ENCODE measurements at regions not wholly inside any gene's neighbourhood (a gene's known extent, or its start where the extent isn't known, plus 50 kb on each side); places are given as distances from the start of the nearest gene placed in this dataset.

DNA sequence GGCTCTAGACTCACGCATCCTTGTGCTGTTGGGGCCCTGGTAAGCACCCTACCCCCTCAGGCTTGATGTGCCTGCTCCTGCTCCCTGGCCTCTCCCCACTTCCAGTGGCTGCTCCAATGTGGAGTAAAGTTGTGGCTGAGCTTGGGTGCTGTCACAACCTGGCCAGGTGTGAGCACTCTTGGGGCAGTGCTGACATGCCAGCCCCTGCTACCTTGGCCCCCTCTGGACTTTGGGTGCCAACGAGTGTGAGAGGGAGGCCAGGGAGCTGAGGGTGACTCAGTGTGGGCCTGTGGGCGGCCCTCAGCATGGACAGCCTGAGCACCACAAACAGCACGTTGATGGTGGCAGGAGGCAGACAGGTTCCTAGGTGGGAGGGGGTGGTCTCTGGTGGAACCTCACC, 870.2 kb upstream of the C9orf72 start:
- Histone ChIP-seq H3K9me2 (ENCODE audit: insufficient read depth) (no peaks in the 10 kb centered on the region), H2AFZ (ENCODE audit: low read depth, low read length, poor library complexity, severe bottlenecking) (no peak overlapping the region), H3K4me2 (ENCODE audit: low read length) (no peak overlapping the region), H3K27ac (ENCODE audit: low read depth, low read length) (no peak overlapping the region), H3K4me3 (replicated peaks in 1 of 2; ENCODE audit: low read depth in 1 of 2, low read length in 2 of 2) (no peak overlapping the region), H3K79me2 (ENCODE audit: insufficient read depth, low read length) (no peaks in the 10 kb centered on the region), H3K9me3 (ENCODE audit: control insufficient read depth in 1 of 2, insufficient read depth in 1 of 2, low read depth in 1 of 2, low read length in 2 of 2) (peaks cover 0 to 4% of the 10 kb centered on the region in 2 experiments; a peak in 2 of 4 replicates), H3K27me3 (ENCODE audit: insufficient read depth, low read length) (no peaks in the 10 kb centered on the region), H3K36me3 (ENCODE audit: control insufficient read depth in 1 of 2, insufficient read depth in 2 of 2, low read length in 2 of 2) (no peaks in the 10 kb centered on the region), H3K4me1 (ENCODE audit: control insufficient read depth in 1 of 2, insufficient read depth in 2 of 2, low read length in 2 of 2) (no peaks in the 10 kb centered on the region), H3K9ac (ENCODE audit: low read length) (no peak overlapping the region), H4K20me1 (ENCODE audit: insufficient read depth) (no peaks in the 10 kb centered on the region)
- TF ChIP-seq SIN3A (IDR thresholded peaks at IDR 0.05; ENCODE audit: low read depth) (no peak), SP1 (IDR thresholded peaks at IDR 0.05; ENCODE audit: low read depth) (no peak), EZH2phosphoT487 (IDR thresholded peaks at IDR 0.05; ENCODE audit: borderline replicate concordance) (no peak), ELF1 (IDR thresholded peaks at IDR 0.05; ENCODE audit: borderline replicate concordance, low read depth) (no peak), POLR2AphosphoS5 (IDR thresholded peaks at IDR 0.05; ENCODE audit: low read depth, low read length) (no peak), TCF7L2 (IDR thresholded peaks at IDR 0.05; ENCODE audit: borderline replicate concordance, extremely low read depth, insufficient read depth, insufficient read length) (no peak)
- intact Hi-C loops (cut with micrococcal nuclease), result no loop called here
- RAD21 ChIA-PET (ENCODE audit: low non-redundant PET in 1 of 2, low total read pairs in 2 of 2, uncharacterized antibody in 2 of 2, unreplicated experiment in 2 of 2), result no interaction called here
- no TSS peak for BruUV-seq (replicated peaks)
- CTCF ChIA-PET, result no interaction called here
- ATAC-seq, result no peak
- DNase-seq (ENCODE audit: low read depth, low spot score), result no peak
- POLR2A ChIA-PET, result no interaction called here

DNA sequence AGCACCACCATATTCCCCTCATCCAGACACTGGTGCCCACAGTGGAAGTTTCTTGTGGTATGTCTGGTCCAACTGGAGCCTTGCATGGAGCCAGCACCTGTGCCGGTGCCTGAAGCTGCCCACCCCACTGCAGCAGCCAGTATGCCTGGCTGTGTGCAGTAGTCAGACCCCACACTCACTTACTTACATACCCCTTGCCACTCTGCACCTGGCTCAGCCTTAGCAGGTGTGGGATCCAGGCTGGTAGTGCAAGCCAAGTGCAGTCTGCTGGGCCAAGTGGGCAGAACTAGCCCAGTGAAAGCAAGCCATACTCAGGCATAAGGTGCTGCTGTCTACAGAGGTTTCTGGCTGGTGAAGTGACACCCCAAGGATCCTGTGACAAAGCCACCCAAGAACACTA, 871.4 kb upstream of the C9orf72 start:
- BruUV-seq (replicated peaks), result no TSS peak
- ChIA-PET POLR2A (no interaction called here), CTCF (no interaction called here), RAD21 (ENCODE audit: low non-redundant PET in 1 of 2, low total read pairs in 2 of 2, uncharacterized antibody in 2 of 2, unreplicated experiment in 2 of 2) (no interaction called here)
- H4K20me1 ChIP-seq (ENCODE audit: insufficient read depth), result no peaks in the 10 kb centered on the region
- H3K27ac ChIP-seq (ENCODE audit: low read depth, low read length), result no peak overlapping the region
- no peaks in the 10 kb centered on the region for H3K4me1 ChIP-seq (ENCODE audit: control insufficient read depth in 1 of 2, insufficient read depth in 2 of 2, low read length in 2 of 2)
- no peak for DNase-seq (ENCODE audit: low read depth, low spot score)
- no peak overlapping the region for H3K9ac ChIP-seq (ENCODE audit: low read length)
- intact Hi-C loops (cut with micrococcal nuclease), result no loop called here
- TF ChIP-seq ZNF274 (IDR thresholded peaks at IDR 0.05; ENCODE audit: low read depth, low read length) (no peak), CEBPB (IDR thresholded peaks at IDR 0.05; ENCODE audit: low read depth) (no peak), POLR2AphosphoS5 (IDR thresholded peaks at IDR 0.05; ENCODE audit: low read depth, low read length) (no peak), ELF1 (IDR thresholded peaks at IDR 0.05; ENCODE audit: borderline replicate concordance, low read depth) (no peak), CBX3 (IDR thresholded peaks at IDR 0.05; ENCODE audit: low read depth) (no peak), JUND (IDR thresholded peaks at IDR 0.05) (no peak)
- TF ChIP-seq, protein P1, sequence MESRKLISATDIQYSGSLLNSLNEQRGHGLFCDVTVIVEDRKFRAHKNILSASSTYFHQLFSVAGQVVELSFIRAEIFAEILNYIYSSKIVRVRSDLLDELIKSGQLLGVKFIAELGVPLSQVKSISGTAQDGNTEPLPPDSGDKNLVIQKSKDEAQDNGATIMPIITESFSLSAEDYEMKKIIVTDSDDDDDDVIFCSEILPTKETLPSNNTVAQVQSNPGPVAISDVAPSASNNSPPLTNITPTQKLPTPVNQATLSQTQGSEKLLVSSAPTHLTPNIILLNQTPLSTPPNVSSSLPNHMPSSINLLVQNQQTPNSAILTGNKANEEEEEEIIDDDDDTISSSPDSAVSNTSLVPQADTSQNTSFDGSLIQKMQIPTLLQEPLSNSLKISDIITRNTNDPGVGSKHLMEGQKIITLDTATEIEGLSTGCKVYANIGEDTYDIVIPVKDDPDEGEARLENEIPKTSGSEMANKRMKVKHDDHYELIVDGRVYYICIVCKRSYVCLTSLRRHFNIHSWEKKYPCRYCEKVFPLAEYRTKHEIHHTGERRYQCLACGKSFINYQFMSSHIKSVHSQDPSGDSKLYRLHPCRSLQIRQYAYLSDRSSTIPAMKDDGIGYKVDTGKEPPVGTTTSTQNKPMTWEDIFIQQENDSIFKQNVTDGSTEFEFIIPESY (IDR thresholded peaks at IDR 0.05; ENCODE audit: extremely low read depth, insufficient replicate concordance, low read length), result no peak
- H3K79me2 ChIP-seq (ENCODE audit: insufficient read depth, low read length), result no peaks in the 10 kb centered on the region
- H3K27me3 ChIP-seq (ENCODE audit: insufficient read depth, low read length), result no peaks in the 10 kb centered on the region
- H3K36me3 ChIP-seq (ENCODE audit: control insufficient read depth in 1 of 2, insufficient read depth in 2 of 2, low read length in 2 of 2), result no peaks in the 10 kb centered on the region
- no peak overlapping the region for H3K4me2 ChIP-seq (ENCODE audit: low read length)
- no peak for ATAC-seq
- peaks cover 0 to 4% of the 10 kb centered on the region in 2 experiments; a peak in 2 of 4 replicates for H3K9me3 ChIP-seq (ENCODE audit: control insufficient read depth in 1 of 2, insufficient read depth in 1 of 2, low read depth in 1 of 2, low read length in 2 of 2)
- no peaks in the 10 kb centered on the region for H3K9me2 ChIP-seq (ENCODE audit: insufficient read depth)
- H2AFZ ChIP-seq (ENCODE audit: low read depth, low read length, poor library complexity, severe bottlenecking), result no peak overlapping the region
- no peak overlapping the region for H3K4me3 ChIP-seq (replicated peaks in 1 of 2; ENCODE audit: low read depth in 1 of 2, low read length in 2 of 2)
